CD14-positive monocyte (primary cell): ENCODE measurements at regions not wholly inside any gene's neighbourhood (a gene's known extent, or its start where the extent isn't known, plus 50 kb on each side); places are given as distances from the start of the nearest gene placed in this dataset.

Source experiments
- DNase-seq, 3 donors: peaks; one replicate each; pipeline ENCODE4 v3.0.0-alpha.2; 2011 to 2022
- H2AFZ ChIP-seq: 2 replicates; pipeline ENCODE4 v1.6.0; 2012; ENCODE audit warnings: mild to moderate bottlenecking, low read depth, low read length, inconsistent platforms; ENCODE audit not compliant: insufficient read depth, poor library complexity, severe bottlenecking
- H3K27ac ChIP-seq, 2 donors: 1 replicate in 1 of 2; 2 replicates in 1 of 2; pipeline ENCODE4 v1.5.1; 2012 to 2013; ENCODE audit warnings: low read length in 2 of 2, control low read depth in 1 of 2, inconsistent platforms in 1 of 2, low read depth in 1 of 2, mild to moderate bottlenecking in 1 of 2
- H3K27me3 ChIP-seq, 2 donors: one replicate each; pipeline versions ENCODE4 v1.6.0 to v1.6.1; 2011 to 2013; ENCODE audit warnings: low read length in 2 of 2; ENCODE audit not compliant: control insufficient read depth in 2 of 2, insufficient read depth in 2 of 2
- H3K36me3 ChIP-seq, 2 donors: replicated peaks in 1 of 2; 1 replicate in 1 of 2; 2 replicates in 1 of 2; pipeline versions ENCODE4 v1.5.1 to v1.6.1; 2012 to 2013; ENCODE audit warnings: low read length in 2 of 2, control low read depth in 1 of 2, inconsistent platforms in 1 of 2, mild to moderate bottlenecking in 1 of 2; ENCODE audit not compliant: insufficient read depth in 2 of 2, control insufficient read depth in 1 of 2
- H3K4me1 ChIP-seq, 2 donors: 1 replicate in 1 of 2; 2 replicates in 1 of 2; pipeline versions ENCODE4 v1.5.1 to v1.6.1; 2012 to 2013; ENCODE audit warnings: low read length in 2 of 2, control low read depth in 1 of 2, inconsistent platforms in 1 of 2, mild to moderate bottlenecking in 1 of 2, moderate library complexity in 1 of 2; ENCODE audit not compliant: insufficient read depth in 2 of 2, control insufficient read depth in 1 of 2
- H3K4me2 ChIP-seq: replicated peaks from 2 replicates; pipeline ENCODE3; 2012; ENCODE audit warnings: low read length, moderate library complexity, mild to moderate bottlenecking; ENCODE audit not compliant: poor library complexity, severe bottlenecking; ENCODE audit errors: extremely low read depth
- H3K4me3 ChIP-seq, 3 experiments: fragments of 200-600 bp in 1 of 3; sonication (generic) in 1 of 3; replicated peaks in 1 of 3; 1 replicate in 2 of 3; 2 replicates in 1 of 3; pipeline ENCODE4 v1.5.1; 2011 to 2013; ENCODE audit warnings: low read length in 3 of 3, mild to moderate bottlenecking in 3 of 3, control low read depth in 2 of 3, low read depth in 2 of 3, inconsistent platforms in 1 of 3, moderate library complexity in 1 of 3
- H3K79me2 ChIP-seq: 2 replicates; pipeline ENCODE4 v1.6.0; 2012; ENCODE audit warnings: mild to moderate bottlenecking, control low read depth, inconsistent platforms, low read length, moderate library complexity; ENCODE audit not compliant: insufficient read depth
- H3K9ac ChIP-seq: 2 replicates; pipeline ENCODE4 v1.6.0; 2017; ENCODE audit warnings: low read length, mild to moderate bottlenecking; ENCODE audit not compliant: insufficient read depth, poor library complexity, severe bottlenecking
- H3K9me3 ChIP-seq, 2 donors: replicated peaks in 1 of 2; 1 replicate in 1 of 2; 2 replicates in 1 of 2; pipeline versions ENCODE4 v1.5.1 to v1.6.1; 2012 to 2013; ENCODE audit warnings: low read length in 2 of 2, control low read depth in 1 of 2; ENCODE audit not compliant: control insufficient read depth in 1 of 2, insufficient read depth in 1 of 2
- H4K20me1 ChIP-seq: 2 replicates; pipeline ENCODE4 v1.6.0; 2012; ENCODE audit warnings: mild to moderate bottlenecking, low read length, control low read depth, moderate library complexity; ENCODE audit not compliant: insufficient read depth
- H3K27ac Mint-ChIP-seq, 7 donors: one replicate each; pipeline ENCODE4 v1.8.0; 2020; ENCODE audit warnings: mild to moderate bottlenecking in 7 of 7, mixed read lengths in 7 of 7, moderate library complexity in 6 of 7, inconsistent platforms in 2 of 7
- H3K27me3 Mint-ChIP-seq, 3 donors: one replicate each; pipeline ENCODE4 v1.8.0; 2021 to 2022; ENCODE audit warnings: low read depth in 3 of 3, mild to moderate bottlenecking in 3 of 3, mixed read lengths in 3 of 3, moderate library complexity in 3 of 3, inconsistent platforms in 1 of 3
- H3K36me3 Mint-ChIP-seq, 2 donors: one replicate each; pipeline ENCODE4 v1.8.0; 2020; ENCODE audit warnings: mixed read lengths in 2 of 2, inconsistent platforms in 1 of 2, mild to moderate bottlenecking in 1 of 2
- H3K4me1 Mint-ChIP-seq: one replicate; pipeline ENCODE4 v1.8.0; 2020; ENCODE audit warnings: mild to moderate bottlenecking, mixed read lengths
- H3K4me3 Mint-ChIP-seq, 2 donors: one replicate each; pipeline ENCODE4 v1.8.0; 2020; ENCODE audit warnings: mild to moderate bottlenecking in 2 of 2, mixed read lengths in 2 of 2, moderate library complexity in 1 of 2
- H3K9me3 Mint-ChIP-seq, 7 donors: one replicate each; pipeline ENCODE4 v1.8.0; 2020 to 2022; ENCODE audit warnings: mixed read lengths in 7 of 7, mild to moderate bottlenecking in 6 of 7, moderate library complexity in 6 of 7, inconsistent platforms in 2 of 7
- WGBS: methylation state at CpG from one replicate; pipeline ENCODE4 v1.1.5; 2013; ENCODE audit warnings: missing lambda C conversion rate; ENCODE audit not compliant: insufficient coverage; 5-methylcytosine and 5-hydroxymethylcytosine counted together
- intact Hi-C, 2 donors: fragments of 100-400 bp; cut with micrococcal nuclease; formaldehyde crosslinking; loops; one replicate each; pipeline versions ENCODE4 v1.15.0 to v1.15.1; 2023
- TF ChIP-seq, protein P1 (sequence below): fragments of 200-600 bp; IDR thresholded peaks from one replicate; pipeline ENCODE4 v1.8.0; 2022; ENCODE audit warnings: antibody characterized with exemption, mild to moderate bottlenecking

DNA sequence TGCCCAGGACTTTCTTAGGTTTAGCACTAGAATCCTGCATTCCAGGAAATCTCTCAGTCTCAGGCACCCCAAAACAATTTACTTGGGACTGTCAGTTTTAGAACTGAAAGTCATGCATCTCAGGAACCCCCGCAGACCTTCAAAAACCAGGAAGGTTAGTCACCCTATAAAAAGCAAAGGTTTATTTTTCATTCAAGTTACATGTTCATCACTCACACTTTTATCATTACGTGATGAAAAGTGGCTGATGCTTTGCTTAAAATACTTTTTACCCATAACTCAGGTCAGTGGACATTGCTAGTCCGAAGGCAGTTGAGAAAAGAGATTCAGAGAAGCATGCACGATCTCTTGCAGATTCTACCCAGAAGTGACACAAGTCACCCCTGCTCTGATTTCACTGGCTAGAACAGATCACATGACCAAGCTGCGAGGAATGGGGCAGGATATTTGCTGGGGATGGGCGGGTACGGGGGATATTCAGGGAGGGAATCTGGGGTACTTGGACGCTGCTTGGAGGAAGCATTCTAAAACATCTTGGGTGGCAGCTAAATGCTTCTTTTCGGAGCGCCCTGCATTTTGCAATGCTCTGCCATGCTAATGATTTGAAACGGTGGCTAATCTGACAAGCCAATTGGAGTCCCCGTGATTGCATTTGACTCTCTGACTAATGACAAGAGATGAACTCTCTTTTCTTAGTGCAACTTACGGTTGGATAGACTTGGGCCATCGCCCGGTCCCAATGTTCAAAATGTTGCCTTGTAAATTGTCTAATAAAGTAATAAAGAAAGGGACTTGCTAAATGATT is 110.2 kb downstream of the MIAT start:
- peaks cover 6 to 11% (median 9%) of the 10 kb centered on the region in 7 donors for H3K9me3 Mint-ChIP-seq
- intact Hi-C loops: loop anchor here in 1 of 2 donors (10.0 kb wide), 1 partner anchor 1047 kb away; no protein-coding TSS in a partner anchor
- TF ChIP-seq, protein P1, sequence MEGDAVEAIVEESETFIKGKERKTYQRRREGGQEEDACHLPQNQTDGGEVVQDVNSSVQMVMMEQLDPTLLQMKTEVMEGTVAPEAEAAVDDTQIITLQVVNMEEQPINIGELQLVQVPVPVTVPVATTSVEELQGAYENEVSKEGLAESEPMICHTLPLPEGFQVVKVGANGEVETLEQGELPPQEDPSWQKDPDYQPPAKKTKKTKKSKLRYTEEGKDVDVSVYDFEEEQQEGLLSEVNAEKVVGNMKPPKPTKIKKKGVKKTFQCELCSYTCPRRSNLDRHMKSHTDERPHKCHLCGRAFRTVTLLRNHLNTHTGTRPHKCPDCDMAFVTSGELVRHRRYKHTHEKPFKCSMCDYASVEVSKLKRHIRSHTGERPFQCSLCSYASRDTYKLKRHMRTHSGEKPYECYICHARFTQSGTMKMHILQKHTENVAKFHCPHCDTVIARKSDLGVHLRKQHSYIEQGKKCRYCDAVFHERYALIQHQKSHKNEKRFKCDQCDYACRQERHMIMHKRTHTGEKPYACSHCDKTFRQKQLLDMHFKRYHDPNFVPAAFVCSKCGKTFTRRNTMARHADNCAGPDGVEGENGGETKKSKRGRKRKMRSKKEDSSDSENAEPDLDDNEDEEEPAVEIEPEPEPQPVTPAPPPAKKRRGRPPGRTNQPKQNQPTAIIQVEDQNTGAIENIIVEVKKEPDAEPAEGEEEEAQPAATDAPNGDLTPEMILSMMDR: no peak

DNA sequence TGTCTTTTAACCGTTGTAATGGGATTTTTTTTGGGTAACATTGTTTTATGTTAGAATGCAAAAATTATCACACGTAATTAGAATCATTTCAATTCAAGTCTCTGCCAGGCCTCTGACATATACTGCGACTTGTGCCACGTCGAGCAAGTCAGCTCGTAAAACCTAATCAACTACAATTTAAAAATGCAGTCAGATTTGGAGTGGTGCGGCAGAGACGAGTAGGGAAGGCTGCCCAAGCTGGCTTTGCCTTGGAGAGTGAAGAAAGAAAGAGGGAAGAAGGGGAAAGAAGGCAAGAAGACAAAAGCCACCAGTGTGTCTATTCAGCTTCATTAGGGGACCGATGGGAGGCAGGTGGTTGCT is 110.7 kb downstream of the MIAT start:
- no peak overlapping the region for H2AFZ ChIP-seq
- Mint-ChIP-seq H3K36me3 (peaks cover 14 to 24% of the 10 kb centered on the region in 2 donors), H3K4me1 (peaks cover 4% of the 10 kb centered on the region), H3K27me3 (peaks cover 0 to 2% (median 1%) of the 10 kb centered on the region in 3 donors), H3K4me3 (no peak overlapping the region), H3K27ac (no peak overlapping the region), H3K9me3 (peaks cover 6 to 11% (median 9%) of the 10 kb centered on the region in 7 donors)
- WGBS: 100% methylated on average over 2 of the region's 9 CpGs
- DNase-seq: no peak
- H3K79me2 ChIP-seq: no peaks in the 10 kb centered on the region
- no peaks in the 10 kb centered on the region for H3K27me3 ChIP-seq
- H3K4me2 ChIP-seq: no peak overlapping the region
- no peak overlapping the region for H3K27ac ChIP-seq
- H3K36me3 ChIP-seq: peaks cover 0 to 9% of the 10 kb centered on the region in 2 donors
- H3K9me3 ChIP-seq: peaks cover 7 to 9% of the 10 kb centered on the region in 2 donors
- H4K20me1 ChIP-seq: no peaks in the 10 kb centered on the region
- H3K4me1 ChIP-seq: no peaks in the 10 kb centered on the region
- no peak overlapping the region for H3K4me3 ChIP-seq
- intact Hi-C loops: loop anchor here in 1 of 2 donors (10.0 kb wide), 1 partner anchor 1047 kb away; no protein-coding TSS in a partner anchor
- no peak overlapping the region for H3K9ac ChIP-seq
- TF ChIP-seq, protein P1: no peak

More for the DNA sequence above, 110.2 kb downstream of the MIAT start:
- Histone ChIP-seq H2AFZ (no peak overlapping the region), H3K9ac (no peak overlapping the region), H3K27ac (no peak overlapping the region), H3K4me2 (no peak overlapping the region), H3K4me3 (no peak overlapping the region), H3K9me3 (peaks cover 7 to 9% of the 10 kb centered on the region in 2 donors), H3K36me3 (peaks cover 0 to 9% of the 10 kb centered on the region in 2 donors), H3K79me2 (no peaks in the 10 kb centered on the region), H4K20me1 (peaks cover 3% of the 10 kb centered on the region), H3K27me3 (no peaks in the 10 kb centered on the region), H3K4me1 (no peaks in the 10 kb centered on the region)
- no peak overlapping the region for H3K27ac Mint-ChIP-seq
- H3K36me3 Mint-ChIP-seq: peaks cover 14 to 24% of the 10 kb centered on the region in 2 donors
- no peak for DNase-seq
- H3K4me3 Mint-ChIP-seq: no peak overlapping the region
- H3K4me1 Mint-ChIP-seq: peaks cover 4% of the 10 kb centered on the region
- H3K27me3 Mint-ChIP-seq: peaks cover 0 to 2% (median 1%) of the 10 kb centered on the region in 3 donors
- 95% methylated on average over 11 of the region's 15 CpGs for WGBS
